ENCODE measurements at regions not wholly inside any gene's neighbourhood (a gene's known extent, or its start where the extent isn't known, plus 50 kb on each side); places are given as distances from the start of the nearest gene placed in this dataset.
"Not testable (repeated sequence)": the region's sequence is repeated elsewhere in the genome, so short reads cannot be mapped to it uniquely, and the experiment has no call there.

DNA sequence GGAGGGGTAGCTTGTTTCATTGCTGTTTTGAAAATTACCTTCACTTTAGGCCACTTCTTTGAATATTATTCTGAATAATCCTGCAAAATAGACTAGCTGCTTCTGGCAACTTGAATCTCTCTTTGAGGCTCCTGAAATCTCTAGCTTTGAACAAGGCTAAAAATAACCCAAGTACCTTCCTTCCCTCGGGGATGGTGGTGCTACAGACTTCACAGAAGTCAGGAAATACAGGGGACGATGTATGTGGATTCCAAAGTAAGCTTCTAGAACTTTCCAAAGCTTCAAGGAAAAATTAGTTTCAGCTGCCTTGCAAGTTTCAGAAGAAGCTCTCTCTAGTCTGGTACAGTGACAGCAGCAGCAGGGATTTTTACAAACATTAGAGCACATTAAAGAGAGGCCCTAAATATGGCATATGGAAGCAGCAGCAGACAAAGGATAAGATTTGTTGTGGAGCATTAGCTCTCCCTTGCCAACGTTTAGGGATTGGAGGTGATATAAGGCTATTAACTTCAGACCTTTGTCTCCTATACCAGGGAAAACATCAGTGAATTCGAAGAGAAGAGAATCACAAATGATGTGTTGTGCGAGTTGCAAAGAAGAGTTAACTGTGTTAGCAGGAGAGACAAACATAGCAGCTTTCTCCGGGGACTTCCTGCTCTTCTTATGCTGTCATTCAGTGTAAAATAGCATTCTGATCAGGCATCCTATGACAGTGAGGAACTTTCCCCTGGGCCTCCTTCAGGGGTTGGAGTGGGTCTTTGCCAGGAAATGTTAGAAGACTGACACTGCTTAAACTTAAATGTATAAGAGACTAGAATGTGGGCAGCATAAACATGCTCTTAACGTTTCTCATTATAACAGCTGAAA lies 783.0 kb upstream of the ARPP21 start:
- DNase-seq: no peak

DNA sequence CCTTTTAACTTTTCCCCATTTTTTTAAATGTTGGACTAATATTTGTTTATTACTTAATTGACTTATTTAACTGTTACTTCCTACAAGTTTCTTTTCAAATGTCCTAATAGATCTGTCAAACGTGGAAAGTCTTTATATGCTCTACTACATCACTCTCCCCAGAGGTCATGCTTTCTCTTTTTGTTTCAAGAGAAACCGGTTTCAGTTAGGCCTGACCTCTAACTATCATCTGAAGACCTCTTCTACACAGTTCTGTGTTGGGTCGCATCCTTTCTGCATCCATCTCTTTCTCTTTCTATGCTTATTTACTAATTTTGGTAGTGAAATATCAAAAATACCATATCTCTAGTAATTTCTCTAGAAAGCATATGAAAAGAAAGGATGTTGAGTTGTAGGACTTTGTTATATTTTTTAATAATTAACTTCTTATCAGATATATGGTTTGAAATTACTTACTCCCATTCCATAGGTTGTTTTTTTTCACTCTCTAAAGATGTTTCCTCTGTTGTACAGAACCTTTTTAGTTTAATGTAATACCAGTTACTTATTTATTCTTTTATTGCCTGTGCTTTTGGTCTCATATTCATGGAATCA lies 781.2 kb upstream of the ARPP21 start:
- DNase-seq: no peak

DNA sequence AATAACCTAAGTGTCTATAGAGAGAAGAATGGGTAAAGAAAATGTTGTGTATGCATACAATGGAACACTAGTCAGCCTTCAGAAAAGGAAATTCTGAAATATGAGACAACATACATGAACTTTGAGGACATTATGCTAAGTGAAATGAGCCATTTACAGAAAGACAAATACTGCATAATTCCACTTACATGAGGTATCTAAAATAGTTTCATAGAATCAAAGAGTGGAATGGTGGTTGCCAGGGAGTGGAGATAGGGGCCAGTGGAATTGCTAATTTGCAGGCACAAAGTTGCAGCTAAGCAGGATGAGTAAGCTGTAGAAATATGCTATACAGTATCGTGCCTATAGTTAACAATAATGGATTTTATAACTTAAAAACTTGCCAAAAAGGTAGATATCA lies 779.6 kb upstream of the ARPP21 start:
- DNase-seq: no peak

DNA sequence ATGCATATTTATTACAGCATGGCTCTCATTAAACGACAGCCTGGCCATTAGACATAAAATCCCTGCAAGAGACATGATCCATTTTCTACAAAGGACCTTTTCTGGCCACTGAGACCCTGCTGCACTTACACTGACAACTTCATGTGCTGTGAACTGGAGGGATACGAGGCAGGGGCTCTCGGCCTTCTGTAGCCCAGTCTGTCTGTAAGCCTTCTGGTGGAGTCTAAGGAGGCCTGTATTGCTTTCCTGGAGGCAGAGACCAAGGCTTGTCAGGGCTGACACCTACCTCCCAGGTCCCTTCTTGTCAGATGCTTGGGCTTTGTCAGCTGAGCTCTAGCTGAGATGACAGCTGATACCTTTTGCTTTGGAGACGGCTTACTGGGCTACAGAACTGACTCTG lies 776.9 kb upstream of the ARPP21 start:
- no peak for DNase-seq

DNA sequence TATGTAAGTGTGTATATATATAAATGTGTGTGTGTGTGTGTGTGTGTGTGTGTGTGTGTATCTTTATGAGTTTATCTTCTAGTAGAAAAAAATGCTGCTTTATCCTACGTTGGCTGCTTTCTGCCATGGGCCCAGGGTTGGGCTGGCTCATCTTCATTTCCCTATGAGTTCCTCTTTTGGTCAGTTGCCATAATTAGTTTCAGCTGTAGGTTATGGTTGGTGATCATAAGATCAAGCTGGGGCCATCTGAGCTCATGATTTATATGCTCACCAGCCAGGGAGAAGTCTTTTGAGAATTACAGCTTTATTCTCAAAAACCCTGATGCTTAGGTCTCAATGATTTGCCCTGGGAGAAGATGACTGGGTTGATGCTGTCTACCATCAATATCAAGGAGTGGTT lies 775.8 kb upstream of the ARPP21 start:
- DNase-seq: no peak

DNA sequence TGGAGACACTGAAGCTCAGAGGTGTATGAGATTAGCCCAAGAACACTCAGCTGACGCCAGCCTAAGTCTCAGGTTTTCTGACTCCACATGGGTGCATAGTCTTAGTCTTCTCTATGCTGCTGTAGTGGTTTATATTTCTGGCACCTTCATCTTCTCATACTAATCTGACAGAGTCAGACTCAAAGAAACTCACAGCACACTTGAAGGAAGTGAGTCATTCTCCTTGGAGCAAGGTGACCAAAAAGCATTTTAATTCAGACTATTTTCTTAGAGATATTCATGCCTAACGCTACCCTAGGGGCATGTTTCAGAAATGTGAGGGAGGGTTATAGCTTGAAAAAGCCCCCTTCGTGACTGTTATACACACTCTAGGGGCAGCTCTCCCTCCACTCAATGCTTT lies 775.3 kb upstream of the ARPP21 start:
- no peak for DNase-seq

DNA sequence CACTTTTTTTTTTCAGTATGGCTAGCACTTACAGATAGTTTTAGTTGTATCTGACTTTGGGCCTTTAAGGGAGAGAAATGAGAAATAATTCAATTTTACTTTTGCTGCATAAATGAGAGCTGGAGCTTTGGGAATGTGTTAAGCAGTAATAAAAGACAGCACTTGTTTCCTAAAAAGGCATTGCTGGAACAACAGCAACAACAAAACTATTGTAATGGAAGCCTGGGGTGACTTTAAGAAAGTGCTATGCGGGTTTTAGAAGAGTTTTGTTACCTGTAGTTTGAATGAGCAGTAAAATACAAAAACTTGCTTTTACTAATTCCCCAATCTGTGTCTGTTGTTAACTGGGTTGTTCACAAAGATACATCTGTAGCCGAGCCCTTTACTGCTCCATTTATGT lies 774.0 kb upstream of the ARPP21 start:
- DNase-seq: no peak

DNA sequence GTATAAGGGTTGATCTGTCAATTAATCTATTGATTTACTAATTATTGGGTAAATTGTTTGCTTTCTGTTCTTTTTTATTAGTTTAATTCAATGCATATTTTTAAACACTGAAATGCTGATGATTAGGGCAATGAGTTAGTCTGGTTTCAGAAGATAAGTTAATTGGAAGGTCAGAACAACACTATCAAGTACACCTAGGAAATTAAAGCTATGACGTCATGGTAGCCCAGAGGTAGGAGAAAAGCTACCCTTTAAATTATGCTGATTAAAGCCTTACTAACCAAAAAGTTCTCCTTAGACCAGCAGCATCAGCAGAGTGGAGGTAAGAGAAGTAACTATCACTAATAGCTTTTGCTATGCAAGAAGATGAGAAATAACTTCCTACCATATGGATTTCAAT lies 770.4 kb upstream of the ARPP21 start:
- DNase-seq: no peak

DNA sequence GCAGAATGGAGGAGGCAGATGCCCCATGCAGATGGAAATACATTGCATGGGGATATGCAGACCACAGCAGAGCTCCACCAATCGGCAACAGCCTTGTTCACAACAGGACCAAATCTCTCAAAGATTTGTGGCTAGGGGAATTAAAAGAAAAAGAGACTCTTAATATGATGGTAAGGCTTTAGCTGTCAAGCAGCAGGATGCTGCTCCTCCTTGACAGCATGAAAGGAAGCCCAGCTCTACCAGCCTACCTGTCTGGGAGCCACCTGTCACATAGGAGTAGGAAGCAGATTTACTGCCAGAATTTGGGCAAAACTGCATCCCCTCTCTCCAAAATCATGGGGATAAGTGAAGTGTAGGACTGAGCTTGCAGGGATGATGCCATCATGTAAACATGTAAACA lies 769.6 kb upstream of the ARPP21 start:
- DNase-seq: no peak

DNA sequence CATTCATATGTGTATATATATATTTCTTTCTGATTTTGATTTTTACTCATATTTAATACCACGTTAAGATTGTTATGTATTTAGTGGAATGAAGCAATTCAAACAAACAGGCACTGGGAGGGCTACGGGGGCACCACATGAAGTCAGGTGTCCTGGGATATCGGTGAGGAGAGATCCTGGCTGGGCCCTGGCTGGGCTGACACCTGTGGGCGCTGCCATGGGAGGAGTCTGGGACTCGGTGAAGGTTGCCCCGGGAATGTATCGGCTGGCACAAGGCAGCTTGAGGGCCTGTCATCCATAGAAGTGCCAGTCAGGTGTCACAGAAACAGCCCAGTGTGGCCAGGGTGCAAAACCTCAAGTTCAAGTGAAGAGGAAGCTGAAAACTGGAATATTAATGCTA lies 766.9 kb upstream of the ARPP21 start:
- DNase-seq: no peak

DNA sequence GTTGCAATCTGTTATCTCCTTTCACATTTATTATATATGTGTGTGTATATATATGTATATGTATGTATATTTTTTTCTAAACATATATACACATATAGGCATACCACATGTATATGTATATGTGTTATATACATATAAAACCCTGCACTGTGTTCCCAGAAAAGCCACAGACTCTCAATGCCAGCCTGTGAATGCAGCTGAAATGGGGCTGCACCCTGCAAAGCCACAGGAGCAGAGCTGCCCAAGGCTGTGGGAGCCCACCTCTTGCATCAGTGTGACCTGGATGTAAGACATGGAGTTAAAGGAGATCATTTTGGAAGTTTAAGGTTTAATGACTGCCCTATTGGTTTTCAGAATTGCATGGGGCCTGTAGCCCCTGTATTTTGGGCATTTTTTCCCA lies 762.3 kb upstream of the ARPP21 start:
- no peak for DNase-seq

DNA sequence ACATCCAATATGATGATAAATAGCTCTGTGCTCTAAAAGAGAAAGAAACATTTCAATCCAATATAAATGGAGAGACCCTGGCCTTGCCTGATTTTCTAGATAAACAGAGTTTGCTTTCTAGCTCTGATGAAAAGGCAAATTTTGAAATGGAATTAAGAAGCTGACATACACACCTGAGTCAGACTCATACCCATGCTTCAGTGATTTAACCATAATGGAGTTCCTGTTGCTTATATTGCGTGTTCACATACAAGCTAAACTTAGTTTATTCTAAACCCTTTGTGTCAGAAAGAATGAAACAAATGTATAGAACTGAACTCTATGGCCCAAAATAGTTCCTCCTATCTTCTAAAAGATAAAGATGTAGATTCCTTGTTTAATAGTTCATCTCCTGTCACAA lies 760.8 kb upstream of the ARPP21 start:
- no peak for DNase-seq

DNA sequence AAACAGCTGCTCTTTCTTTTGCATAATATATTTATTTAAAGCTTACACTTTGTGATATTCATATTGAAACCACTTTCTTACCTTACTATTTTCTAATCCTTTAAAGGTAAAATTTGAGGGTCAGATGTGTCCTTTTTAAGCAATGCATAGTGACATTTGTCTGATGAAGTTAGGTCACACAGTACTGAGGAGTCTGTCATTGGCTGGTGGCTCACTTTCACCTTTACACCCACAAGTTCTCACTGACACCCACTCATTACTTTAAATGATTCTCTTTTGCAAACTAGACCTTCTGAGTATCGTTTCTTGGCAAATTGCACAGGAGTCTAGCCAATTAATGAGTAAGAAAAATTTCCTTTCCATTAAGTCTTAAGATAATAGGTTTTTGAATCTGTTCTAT lies 758.3 kb upstream of the ARPP21 start:
- no peak for DNase-seq

DNA sequence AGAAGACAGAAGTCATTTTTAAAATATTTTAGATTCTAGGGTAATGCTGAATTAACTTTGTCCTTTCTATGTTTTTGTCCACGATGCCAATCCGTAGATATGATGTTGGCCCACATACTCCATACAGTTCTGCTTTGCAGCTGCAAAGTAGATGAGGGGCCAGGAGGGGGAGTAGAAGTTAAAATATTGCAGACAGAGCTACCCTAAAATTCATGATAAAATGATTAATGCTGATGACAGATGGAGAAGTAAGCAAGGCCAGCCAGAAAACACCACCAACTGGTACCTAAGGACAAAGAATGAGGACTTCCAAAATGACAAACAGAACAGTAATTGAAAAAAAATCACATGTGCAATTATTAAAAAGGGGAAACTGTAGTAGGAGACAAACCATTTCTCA lies 756.6 kb upstream of the ARPP21 start:
- no peak for DNase-seq

DNA sequence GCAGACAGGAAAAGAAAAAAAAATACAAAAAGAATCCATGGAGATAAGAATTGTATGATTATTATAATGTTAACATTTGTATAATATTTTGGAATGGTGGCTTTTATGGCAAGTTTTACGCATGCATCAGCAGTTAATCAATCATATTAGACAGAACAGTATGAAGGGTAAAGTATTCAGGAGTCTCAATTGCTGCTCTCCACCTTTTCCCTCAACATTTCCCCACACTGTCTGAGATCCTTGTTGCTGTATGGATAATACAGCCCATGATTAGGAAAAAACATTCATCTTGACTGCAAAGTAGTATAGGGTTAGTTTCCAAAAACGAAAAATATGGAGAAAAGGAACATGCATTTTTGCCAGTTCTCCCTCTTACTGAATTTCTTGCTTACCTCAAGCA lies 755.3 kb upstream of the ARPP21 start:
- DNase-seq: no peak

DNA sequence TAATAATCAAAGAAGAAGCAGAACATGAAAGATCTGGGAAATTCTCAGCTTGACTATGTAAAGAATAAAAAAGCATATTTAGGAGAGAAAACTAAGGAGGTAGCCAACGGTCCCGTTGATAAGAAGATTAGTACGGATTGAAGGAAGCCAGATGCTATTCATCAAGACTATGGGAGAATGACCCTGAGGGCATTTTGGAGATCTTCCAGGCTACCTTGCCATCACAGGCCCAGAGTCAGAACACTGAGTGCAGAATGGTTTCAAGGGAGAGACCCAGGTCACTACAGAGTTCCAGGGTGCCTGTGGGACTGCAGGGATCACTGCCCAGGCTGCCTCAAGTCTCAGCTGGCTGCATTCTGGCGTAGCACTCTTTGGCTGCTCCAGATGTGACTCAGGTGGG lies 752.9 kb upstream of the ARPP21 start:
- DNase-seq: no peak

DNA sequence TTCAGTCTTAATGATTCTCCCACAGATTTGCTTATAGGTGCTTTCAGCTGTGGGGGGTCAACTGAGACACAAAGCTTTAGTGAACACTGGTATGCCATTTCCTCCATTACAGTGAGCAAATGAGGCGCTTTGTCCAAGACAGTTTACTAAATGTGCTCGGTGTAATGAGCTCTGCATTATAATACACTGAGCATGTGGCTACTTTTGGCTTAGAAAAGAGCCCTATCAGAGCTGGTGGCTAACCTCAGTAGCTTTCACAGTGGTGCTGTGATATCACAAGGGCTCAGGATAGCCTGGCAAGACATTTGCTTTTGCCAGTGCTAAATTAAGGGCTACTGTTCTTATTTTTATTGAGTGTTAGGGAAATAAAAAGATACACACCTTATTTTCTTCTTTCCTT lies 749.7 kb upstream of the ARPP21 start:
- DNase-seq: no peak

DNA sequence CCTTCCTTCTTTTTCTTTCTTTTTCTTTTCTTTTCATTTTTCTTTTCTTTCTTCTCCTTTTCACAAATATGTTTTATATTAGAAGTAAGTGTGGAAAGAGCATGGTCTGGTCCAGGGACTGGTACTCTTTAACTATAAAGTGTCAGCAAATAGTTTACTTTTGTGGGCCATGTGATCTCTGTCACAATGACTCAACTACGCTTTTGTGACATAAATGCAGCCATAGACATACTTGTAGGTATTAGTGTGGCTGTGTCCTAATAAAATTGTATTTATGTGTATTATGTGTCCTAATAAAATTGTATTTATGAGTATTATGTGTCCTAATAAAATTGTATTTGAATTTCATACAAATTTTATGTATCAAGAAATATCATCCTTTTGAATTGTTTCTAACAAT lies 749.1 kb upstream of the ARPP21 start:
- DNase-seq: no peak

DNA sequence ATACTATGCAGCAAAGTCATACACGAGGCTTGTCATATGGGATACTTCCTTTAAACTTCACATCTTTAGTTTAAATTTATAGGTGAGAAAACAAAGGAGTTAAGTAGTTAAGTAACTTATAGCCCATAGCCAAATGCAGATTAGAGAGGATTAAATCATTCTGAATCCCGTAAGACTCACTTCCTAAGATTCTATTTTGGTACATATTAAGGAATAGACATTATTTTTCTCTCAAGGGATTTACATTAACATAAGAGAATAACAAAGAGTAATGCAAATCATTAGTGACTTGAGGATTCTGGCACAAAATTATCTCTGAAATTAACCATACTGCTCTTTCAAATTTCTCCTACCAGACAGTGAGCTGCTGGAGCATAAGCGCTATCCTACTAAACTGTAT lies 747.4 kb upstream of the ARPP21 start:
- DNase-seq: no peak

DNA sequence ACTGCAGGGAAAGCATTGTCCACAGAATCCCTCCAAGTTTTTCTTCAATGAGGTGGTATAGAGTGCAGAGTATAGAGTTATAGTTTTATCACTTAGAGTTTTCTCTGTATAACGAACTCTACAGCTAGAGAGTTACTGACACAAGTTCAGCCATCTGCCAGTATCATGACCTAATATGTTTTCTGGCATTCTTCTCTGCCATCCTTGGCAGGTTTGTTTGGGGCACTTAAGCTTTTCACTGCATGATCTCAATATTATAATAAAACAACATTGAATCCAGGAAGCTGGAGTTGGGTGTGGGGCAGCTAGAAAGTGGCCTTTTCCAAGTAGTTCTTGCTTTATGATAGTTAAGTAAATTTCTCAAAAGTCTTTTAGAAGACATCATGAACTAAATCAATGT lies 743.5 kb upstream of the ARPP21 start:
- DNase-seq: no peak

DNA sequence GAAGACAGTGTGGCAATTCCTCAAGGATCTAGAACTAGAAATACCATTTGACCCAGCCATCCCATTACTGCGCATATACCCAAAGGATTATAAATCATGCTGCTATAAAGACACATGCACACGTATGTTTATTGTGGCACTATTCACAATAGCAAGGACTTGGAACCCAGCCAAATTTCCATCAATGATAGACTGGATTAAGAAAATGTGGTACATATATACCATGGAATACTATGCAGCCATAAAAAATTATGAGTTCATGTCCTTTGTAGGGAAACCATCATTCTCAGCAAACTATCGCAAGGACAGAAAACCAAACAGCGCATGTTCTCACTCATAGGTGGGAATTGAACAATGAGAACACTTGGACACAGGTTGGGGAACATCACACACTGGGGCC lies 729.6 kb upstream of the ARPP21 start:
- not testable (repeated sequence) for DNase-seq

DNA sequence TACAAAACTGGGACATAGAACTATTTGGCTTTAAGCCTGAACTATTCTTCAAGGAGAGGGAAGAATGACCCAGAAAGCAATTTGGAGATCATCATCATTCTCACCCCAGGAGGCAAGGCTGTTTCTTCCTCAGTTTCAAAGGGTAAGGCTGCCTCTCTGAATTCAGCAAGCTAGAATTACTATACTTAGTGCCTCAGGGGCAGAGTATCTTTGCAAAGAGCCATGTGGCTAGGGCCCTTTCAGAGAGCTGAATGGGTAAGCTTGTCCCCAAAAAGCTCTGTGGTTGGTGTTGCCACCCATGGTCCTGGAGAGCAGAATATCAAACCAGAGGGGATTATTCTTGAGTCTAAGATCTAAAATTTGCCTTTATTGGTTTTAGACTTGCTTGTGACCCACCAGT lies 720.3 kb upstream of the ARPP21 start:
- DNase-seq: no peak

DNA sequence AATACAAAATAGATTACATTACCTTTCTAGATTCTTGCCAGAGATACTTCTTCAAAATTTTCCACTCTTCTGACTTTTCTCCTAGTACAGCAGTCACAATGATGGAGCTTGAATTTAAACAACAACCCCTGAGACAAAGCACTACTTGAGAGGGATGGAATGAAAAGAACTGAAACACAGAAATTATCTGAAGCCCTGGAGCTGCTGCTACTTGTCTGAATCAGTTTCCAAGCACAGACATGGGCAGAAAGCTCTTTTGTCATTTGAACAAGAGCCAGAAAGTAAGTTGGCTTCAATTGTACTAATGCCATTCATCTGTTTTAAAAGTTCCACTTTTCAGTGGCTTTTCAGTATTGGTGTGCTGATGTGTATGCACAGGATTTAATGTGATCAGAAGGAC lies 718.5 kb upstream of the ARPP21 start:
- no peak for DNase-seq

DNA sequence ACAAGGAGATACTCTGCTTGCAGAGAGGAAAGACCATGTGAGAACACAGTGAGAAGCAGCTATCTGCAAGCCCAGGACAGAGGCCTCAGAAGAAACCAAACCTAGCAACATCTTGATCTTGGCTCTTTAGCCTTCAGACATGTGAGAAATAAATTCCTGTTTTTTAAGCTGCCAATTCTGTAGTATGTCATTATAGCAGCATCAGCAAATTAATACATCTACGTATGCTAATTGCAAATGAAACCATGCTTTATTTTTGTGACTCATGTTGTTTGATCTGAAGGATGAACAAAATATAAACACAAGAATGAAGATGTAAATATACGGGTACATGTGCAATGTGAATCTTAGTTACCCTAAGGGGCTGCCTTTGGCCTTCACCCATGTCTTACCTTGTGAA lies 714.4 kb upstream of the ARPP21 start:
- DNase-seq: no peak

DNA sequence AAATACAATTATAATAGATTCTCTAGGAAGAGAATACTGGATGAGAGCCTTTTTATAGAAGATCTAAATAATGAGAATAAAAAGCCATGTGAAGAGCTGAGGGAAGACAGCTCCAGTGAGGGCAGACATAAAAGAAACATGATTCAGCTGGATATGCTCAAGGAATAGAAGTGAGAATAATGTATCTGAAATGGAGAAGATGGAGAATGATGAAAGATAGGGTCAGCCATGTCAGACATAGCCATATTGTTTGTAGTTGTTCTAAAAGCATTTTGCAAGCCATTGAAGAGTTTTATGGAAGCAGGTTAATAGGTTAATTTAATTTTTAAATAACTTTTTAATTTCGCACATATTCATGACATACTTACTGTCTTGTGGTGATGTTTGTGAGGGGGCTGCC lies 713.5 kb upstream of the ARPP21 start:
- DNase-seq: no peak

All from NCI-H2171 (cell line).